Hepatocyte (in vitro differentiated cells): ENCODE measurements at regions not wholly inside any gene's neighbourhood (a gene's known extent, or its start where the extent isn't known, plus 50 kb on each side); places are given as distances from the start of the nearest gene placed in this dataset.

ENCODE experiments used
- DNase-seq: peaks from one replicate; pipeline ENCODE4 v3.0.0-alpha.2; 2016; ENCODE audit warnings: low spot score
- H2AFZ ChIP-seq: fragments of 200-600 bp; sonication (generic); 2 replicates; pipeline ENCODE4 v1.6.0; 2016; ENCODE audit warnings: antibody characterized with exemption, mild to moderate bottlenecking
- H3K27ac ChIP-seq: fragments of 200-600 bp; sonication (generic); 2 replicates; pipeline ENCODE4 v1.5.1; 2016; ENCODE audit warnings: mild to moderate bottlenecking
- H3K27me3 ChIP-seq: fragments of 200-600 bp; sonication (generic); 2 replicates; pipeline ENCODE4 v1.6.1; 2016
- H3K36me3 ChIP-seq: fragments of 200-600 bp; sonication (generic); replicated peaks from 2 replicates; pipeline ENCODE4 v1.5.1; 2016; ENCODE audit warnings: low read depth; ENCODE audit not compliant: insufficient read depth
- H3K4me1 ChIP-seq: fragments of 200-600 bp; sonication (generic); 2 replicates; pipeline ENCODE4 v1.5.1; 2016; ENCODE audit warnings: mild to moderate bottlenecking, moderate library complexity; ENCODE audit not compliant: insufficient read depth
- H3K4me2 ChIP-seq: fragments of 200-600 bp; sonication (generic); 2 replicates; pipeline ENCODE4 v1.6.0; 2016
- H3K4me3 ChIP-seq: fragments of 200-600 bp; sonication (generic); 2 replicates; pipeline ENCODE4 v1.5.1; 2016; ENCODE audit warnings: mild to moderate bottlenecking
- H3K79me2 ChIP-seq: fragments of 200-600 bp; sonication (generic); 2 replicates; pipeline ENCODE4 v1.6.0; 2017; ENCODE audit warnings: mild to moderate bottlenecking
- H3K9me2 ChIP-seq: fragments of 200-600 bp; sonication (generic); replicated peaks from 2 replicates; pipeline ENCODE4 v1.6.0; 2017; ENCODE audit warnings: mild to moderate bottlenecking; ENCODE audit not compliant: insufficient read depth
- H3K9me3 ChIP-seq: fragments of 200-600 bp; sonication (generic); 2 replicates; pipeline ENCODE4 v1.5.1; 2016; ENCODE audit warnings: low read depth, mild to moderate bottlenecking
- H4K20me1 ChIP-seq: fragments of 200-600 bp; sonication (generic); 2 replicates; pipeline ENCODE4 v1.6.0; 2016; ENCODE audit warnings: mild to moderate bottlenecking; ENCODE audit not compliant: insufficient read depth, poor library complexity, severe bottlenecking
- EZH2 ChIP-seq: fragments of 200-600 bp; sonication (generic); IDR thresholded peaks from 2 replicates; pipeline ENCODE4 v1.6.1; 2016; ENCODE audit warnings: antibody characterized with exemption, mild to moderate bottlenecking, borderline replicate concordance
- EZH2phosphoT487 ChIP-seq: fragments of 200-600 bp; sonication (generic); IDR thresholded peaks from one replicate; pipeline ENCODE4 v1.6.1; 2018; ENCODE audit warnings: antibody characterized with exemption, mild to moderate bottlenecking, low read depth, moderate library complexity; ENCODE audit not compliant: unreplicated experiment, severe bottlenecking
- WGBS: methylation state at CpG from one replicate; pipeline ENCODE4 v1.1.6; 2016; ENCODE audit warnings: low lambda C conversion rate; ENCODE audit errors: missing lambda C conversion rate; 5-methylcytosine and 5-hydroxymethylcytosine counted together
- TF ChIP-seq, protein P1 (sequence below): fragments of 200-600 bp; sonication (generic); IDR thresholded peaks from 2 replicates; pipeline ENCODE4 v1.5.1; 2016; ENCODE audit warnings: antibody characterized with exemption, mild to moderate bottlenecking; ENCODE audit not compliant: poor library complexity

DNA sequence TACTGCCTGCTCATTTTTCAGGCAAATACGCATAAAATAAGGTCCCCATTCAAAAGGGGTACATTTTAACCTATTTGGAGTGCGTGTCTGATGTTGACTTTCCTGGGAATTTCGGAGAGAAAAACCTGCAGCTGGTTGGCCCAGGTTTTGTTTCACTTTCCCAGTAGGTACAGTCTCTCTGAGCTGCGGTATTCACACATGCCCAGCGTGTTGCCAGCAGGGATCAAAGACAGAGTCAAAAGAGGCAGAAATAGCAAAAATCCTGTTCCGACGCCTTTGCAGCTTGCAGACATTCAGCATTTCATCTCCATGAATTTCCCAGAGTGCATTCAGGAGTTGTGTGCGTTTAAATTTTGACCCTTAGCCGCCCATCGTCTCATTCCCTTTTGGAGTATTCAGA lies 855.4 kb upstream of the CELF4 start:
- Histone ChIP-seq H3K4me3 (no peak overlapping the region), H4K20me1 (no peaks in the 10 kb centered on the region), H3K27ac (no peak overlapping the region), H3K4me2 (no peak overlapping the region), H3K27me3 (no peaks in the 10 kb centered on the region), H3K4me1 (no peaks in the 10 kb centered on the region), H3K79me2 (no peaks in the 10 kb centered on the region), H3K36me3 (no peaks in the 10 kb centered on the region), H2AFZ (no peak overlapping the region), H3K9me3 (no peaks in the 10 kb centered on the region), H3K9me2 (no peaks in the 10 kb centered on the region)
- no peak for DNase-seq
- TF ChIP-seq EZH2, result no peak
- TF ChIP-seq, protein P1, sequence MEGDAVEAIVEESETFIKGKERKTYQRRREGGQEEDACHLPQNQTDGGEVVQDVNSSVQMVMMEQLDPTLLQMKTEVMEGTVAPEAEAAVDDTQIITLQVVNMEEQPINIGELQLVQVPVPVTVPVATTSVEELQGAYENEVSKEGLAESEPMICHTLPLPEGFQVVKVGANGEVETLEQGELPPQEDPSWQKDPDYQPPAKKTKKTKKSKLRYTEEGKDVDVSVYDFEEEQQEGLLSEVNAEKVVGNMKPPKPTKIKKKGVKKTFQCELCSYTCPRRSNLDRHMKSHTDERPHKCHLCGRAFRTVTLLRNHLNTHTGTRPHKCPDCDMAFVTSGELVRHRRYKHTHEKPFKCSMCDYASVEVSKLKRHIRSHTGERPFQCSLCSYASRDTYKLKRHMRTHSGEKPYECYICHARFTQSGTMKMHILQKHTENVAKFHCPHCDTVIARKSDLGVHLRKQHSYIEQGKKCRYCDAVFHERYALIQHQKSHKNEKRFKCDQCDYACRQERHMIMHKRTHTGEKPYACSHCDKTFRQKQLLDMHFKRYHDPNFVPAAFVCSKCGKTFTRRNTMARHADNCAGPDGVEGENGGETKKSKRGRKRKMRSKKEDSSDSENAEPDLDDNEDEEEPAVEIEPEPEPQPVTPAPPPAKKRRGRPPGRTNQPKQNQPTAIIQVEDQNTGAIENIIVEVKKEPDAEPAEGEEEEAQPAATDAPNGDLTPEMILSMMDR, result no peak
- TF ChIP-seq EZH2phosphoT487, result no peak
- WGBS, result 81% methylated on average over 10 of the region's 10 CpGs

DNA sequence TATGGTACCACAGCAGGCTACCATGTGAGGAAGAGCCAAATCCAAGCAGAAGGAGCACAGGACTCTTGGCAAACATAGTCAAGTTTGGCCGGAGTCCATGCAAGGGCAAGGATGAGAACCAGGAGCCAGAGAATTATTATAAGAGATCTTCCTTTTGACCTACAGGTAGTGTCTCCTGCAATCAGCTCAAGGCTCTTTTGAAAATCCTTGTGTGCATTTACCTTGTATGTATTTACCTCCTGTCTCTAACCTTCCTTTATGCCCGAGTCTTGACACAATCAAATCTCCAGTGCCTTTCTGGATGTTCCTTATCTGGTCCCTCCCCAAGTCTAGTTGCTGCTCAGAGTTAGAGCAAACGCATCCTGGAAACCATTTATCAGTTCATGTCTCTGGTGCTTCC lies 855.0 kb upstream of the CELF4 start:
- no peaks in the 10 kb centered on the region for H3K36me3 ChIP-seq
- DNase-seq, result no peak
- TF ChIP-seq EZH2, result no peak
- TF ChIP-seq EZH2phosphoT487, result no peak
- TF ChIP-seq, protein P1, result no peak
- no peaks in the 10 kb centered on the region for H3K9me2 ChIP-seq
- no peaks in the 10 kb centered on the region for H3K9me3 ChIP-seq
- no peak overlapping the region for H2AFZ ChIP-seq
- no peaks in the 10 kb centered on the region for H3K79me2 ChIP-seq
- H4K20me1 ChIP-seq, result no peaks in the 10 kb centered on the region
- no peak overlapping the region for H3K4me2 ChIP-seq
- H3K4me3 ChIP-seq, result no peak overlapping the region
- H3K27ac ChIP-seq, result no peak overlapping the region
- WGBS, result 63% methylated on average over 3 of the region's 3 CpGs
- no peaks in the 10 kb centered on the region for H3K27me3 ChIP-seq
- H3K4me1 ChIP-seq, result no peaks in the 10 kb centered on the region

DNA sequence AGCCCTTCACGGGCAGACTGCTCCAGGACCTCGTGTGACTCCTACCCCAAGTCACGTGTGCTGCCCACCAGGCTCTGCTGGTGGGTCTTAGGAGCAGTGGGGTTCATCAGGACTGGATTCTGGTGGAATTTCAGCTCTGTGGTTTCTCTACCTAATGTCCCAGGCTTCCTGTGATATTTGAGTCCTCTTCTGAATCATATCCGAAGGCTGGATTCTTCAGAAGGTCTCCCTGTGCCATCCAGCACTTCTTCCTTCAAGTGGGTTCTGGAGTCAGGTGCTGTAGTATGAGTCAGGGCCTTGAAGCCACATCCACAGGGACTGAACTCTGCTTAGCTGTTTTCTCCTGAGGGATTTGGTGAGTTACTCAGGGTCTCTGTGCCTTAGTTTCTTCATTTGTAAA lies 850.2 kb upstream of the CELF4 start:
- 91% methylated on average over 4 of the region's 4 CpGs for WGBS
- no peaks in the 10 kb centered on the region for H3K36me3 ChIP-seq
- H3K4me2 ChIP-seq, result no peak overlapping the region
- H3K27ac ChIP-seq, result no peak overlapping the region
- H3K9me3 ChIP-seq, result no peaks in the 10 kb centered on the region
- H3K9me2 ChIP-seq, result no peaks in the 10 kb centered on the region
- H2AFZ ChIP-seq, result no peak overlapping the region
- H3K27me3 ChIP-seq, result no peaks in the 10 kb centered on the region
- no peak overlapping the region for H3K4me3 ChIP-seq
- H4K20me1 ChIP-seq, result no peaks in the 10 kb centered on the region
- no peak for DNase-seq
- TF ChIP-seq, protein P1, result no peak
- no peak for TF ChIP-seq EZH2
- TF ChIP-seq EZH2phosphoT487, result no peak
- no peaks in the 10 kb centered on the region for H3K4me1 ChIP-seq
- no peaks in the 10 kb centered on the region for H3K79me2 ChIP-seq

DNA sequence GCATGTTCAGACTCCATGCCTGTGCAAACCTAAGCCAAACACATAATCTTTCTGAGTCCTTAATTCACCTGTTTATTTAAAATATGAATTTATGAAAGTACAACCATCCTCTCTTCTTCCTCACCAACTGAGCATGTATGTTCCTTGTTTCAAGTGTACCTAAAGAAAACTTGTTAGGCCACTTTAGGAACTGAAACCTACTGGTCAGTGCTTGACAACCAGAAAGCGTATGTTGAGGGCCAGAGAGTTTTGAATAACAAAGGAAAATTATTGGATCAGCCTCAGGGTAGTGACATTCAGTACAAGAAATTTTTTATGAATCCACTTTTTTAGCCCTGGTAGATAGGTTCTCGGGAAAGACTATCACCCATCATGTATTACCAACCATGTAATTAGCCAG lies 847.6 kb upstream of the CELF4 start:
- H3K27me3 ChIP-seq, result no peaks in the 10 kb centered on the region
- WGBS, result 87% methylated on average over 2 of the region's 2 CpGs
- DNase-seq, result no peak
- H3K79me2 ChIP-seq, result no peaks in the 10 kb centered on the region
- no peak overlapping the region for H3K4me2 ChIP-seq
- no peak for TF ChIP-seq EZH2phosphoT487
- no peak overlapping the region for H3K4me3 ChIP-seq
- no peaks in the 10 kb centered on the region for H3K36me3 ChIP-seq
- no peaks in the 10 kb centered on the region for H3K9me2 ChIP-seq
- H4K20me1 ChIP-seq, result no peaks in the 10 kb centered on the region
- H2AFZ ChIP-seq, result no peak overlapping the region
- no peaks in the 10 kb centered on the region for H3K9me3 ChIP-seq
- no peaks in the 10 kb centered on the region for H3K4me1 ChIP-seq
- no peak overlapping the region for H3K27ac ChIP-seq
